DMS153 (cell line): ENCODE measurements at regions not wholly inside any gene's neighbourhood (a gene's known extent, or its start where the extent isn't known, plus 50 kb on each side); places are given as distances from the start of the nearest gene placed in this dataset.

Experiments used
- DNase-seq: peaks from one replicate; lab custom pipeline; 2025; lab: John Stamatoyannopoulos, UW

DNA sequence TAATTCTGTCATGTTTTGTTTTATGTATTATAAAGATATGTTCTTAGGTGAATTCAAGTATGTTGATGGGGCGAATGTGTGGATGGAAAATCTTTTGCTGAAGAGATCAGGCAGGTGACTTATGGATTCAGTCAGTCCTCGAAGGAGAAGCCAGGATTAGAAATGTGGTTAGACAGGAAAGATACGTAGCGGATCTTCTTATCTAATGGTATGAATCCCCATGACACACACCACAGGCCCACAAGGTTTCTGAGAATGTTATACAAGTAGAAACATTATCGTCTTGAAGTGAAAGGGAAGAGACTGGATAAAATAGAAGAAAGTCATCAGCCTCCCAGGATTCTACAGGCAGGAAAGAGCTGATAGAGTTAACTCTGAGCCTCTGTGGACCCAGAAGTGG, 69.0 kb upstream of the RFXAP start:
- DNase-seq: no peak

DNA sequence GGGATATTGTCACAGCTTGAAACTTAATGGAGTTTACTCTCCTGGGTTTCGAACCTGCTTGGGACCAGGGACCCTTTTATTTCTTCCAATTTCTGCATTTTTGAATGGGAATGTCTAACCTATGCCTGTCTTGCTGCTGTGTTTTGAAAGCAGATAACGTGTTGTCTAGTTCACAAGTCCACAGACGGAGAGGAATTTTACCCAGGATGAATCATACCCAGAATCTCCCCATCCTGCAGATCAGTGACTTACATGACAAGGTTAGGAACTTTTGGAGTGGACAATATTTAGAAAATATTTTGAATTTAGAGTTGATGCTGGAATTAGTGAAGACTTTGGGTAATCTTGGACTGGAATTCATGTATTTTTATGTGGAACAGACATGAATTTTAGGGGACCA, 68.6 kb upstream of the RFXAP start:
- DNase-seq: no peak

DNA sequence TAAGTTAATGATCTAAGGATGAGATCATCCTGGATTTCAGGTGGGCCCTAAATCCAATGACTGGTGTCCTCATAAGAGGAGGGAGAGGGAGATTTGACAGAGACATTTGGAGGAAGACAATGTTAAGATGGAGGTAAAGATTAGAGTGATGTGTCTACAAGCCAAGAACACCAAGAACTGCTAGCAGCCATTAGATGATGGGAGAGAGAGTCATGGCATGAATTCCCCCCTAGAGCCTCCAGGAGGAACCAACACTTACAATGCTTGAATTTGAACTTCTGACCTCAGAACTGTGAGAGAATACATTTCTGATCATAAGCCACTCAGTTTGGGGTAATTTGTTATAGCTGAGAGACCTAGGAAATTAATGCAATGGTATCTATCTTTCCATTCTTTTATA, 68.1 kb upstream of the RFXAP start:
- DNase-seq: no peak

DNA sequence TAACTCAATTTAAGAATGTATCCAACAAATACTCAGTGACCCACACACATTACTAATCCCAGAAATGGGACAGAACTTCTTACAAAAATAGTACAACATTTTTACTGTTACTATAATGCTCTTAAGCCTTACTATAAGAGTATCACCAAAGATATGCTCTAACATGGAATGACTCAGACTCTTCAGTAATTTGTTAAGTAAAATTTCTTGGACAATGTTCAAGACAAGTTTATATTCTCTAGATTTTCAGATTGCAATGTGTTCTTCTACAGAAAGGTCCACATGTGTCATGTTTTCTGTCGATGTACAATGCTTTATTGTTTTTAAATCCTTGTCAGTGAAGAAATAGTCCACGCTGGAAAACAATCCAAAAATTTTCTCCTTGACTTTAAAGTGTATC, 66.3 kb upstream of the RFXAP start:
- DNase-seq: no peak

DNA sequence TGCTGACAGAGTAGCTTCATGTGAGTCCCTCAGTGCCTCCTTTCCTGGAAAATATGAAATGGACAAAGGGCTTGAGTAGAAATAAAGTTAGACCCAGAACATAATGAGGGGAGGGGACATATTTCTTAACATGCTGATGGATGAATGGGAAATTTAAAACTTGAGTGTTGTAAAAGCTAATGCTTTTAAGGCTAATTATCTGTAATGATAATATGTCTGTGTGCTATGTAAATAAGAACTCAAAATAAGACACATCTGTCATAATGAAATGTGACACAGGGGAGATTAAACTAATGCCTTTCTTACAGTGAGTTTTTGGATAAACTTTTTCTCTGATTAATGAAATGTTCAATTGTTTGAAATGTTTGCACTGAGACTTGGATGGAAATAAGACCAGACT, 65.8 kb upstream of the RFXAP start:
- no peak for DNase-seq

DNA sequence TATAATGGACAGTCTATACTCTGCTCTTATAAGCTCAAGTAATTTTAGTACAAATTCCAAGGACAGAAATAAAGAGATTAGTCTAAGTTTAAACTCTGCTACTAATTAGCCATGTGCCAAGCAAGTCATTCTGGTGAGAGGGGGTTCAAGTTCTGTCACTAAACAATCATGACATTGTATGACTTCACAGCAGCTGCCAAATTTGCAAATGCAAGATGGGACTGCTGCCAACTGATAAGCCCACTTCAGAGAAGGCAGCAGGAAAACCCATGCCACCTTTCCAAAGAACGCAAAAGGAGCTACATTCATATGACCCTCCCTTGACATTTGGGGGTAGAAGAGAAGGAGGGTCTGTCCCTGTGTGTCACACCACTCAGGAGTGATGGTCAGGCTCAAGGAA, 60.7 kb upstream of the RFXAP start:
- DNase-seq: peak; percentile 75

DNA sequence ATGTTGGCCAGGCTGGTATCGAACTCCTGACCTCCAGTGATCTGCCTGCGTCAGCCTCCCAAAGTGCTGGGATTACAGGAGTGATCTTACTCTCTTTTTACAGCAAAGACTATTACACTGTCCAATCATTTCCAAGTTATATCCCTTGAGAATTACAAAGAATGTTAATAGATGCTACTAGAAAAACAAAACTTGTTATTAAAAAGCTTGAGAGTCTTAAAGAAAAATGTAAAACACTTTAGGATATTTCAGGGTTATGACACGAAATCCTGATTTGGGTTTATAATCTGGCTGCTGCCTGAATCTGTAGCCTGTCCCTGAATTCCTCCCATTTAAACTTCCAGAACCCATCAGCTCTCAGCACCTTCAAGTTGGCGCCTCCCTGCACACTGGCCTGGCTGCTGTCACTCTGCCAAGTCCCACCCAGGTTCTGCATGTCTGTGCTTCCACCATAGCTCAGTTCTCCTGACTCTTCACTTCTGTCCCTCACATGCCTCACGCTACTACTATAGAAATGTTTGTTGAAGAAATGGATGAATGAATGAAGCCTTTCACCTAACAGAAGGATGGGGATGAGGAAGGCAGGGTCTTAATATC, 55.8 kb upstream of the RFXAP start:
- DNase-seq: no peak

DNA sequence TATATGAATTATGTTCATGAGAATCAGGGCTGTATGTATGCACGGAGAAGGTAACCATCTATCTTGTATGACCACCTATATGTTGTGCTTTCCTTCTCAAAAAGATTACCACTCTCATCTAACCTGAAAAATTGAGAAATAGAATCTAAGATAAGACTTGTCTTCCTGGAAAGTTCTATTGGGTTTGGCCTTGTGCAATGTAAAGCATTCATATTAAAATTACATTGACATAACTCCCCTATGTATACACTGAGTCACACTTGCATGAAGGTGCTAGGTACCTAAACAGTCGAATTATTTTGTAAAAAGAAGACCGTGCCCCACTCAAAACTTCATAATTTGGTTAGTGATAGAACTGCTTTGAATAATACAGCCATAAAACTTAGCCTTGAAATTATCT, 54.5 kb upstream of the RFXAP start:
- DNase-seq: no peak

DNA sequence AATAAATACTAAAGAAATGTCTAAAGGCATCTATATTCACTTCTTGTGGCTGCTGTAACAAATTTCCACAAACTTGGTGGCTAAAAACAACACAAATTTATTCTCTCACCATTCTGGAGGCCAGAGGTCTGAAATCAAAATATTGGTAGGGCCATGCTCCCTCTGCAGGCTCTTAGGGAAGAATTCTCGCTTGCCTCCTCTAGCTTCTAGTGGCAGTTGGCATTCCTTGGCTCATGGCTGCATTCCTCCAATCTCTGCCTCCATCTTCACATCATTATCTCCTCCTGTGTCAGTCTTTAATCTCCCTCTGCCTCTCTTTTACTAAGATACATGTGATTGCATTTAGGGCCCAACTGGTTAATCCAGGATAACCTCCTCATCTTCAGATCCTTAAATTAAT, 54.1 kb upstream of the RFXAP start:
- no peak for DNase-seq

DNA sequence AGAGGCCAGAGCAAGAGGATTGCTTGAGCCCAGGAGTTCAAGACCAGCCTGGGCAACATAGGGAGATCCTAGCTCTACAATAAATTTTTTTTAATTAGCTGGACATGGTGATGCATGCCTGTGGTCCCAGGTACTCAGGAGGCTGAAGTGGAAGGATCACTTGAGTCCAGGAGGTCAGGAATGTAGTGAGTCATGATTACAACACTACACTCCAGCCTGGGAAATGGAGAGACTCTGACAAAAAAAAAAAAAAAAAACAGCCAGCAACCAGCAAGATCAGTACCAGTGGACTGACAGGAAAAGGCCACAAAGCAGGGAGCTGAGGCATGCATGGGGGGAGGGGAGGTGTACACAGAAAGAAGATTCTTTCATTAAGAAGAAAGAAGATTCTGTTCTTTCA, 52.7 kb upstream of the RFXAP start:
- no peak for DNase-seq

DNA sequence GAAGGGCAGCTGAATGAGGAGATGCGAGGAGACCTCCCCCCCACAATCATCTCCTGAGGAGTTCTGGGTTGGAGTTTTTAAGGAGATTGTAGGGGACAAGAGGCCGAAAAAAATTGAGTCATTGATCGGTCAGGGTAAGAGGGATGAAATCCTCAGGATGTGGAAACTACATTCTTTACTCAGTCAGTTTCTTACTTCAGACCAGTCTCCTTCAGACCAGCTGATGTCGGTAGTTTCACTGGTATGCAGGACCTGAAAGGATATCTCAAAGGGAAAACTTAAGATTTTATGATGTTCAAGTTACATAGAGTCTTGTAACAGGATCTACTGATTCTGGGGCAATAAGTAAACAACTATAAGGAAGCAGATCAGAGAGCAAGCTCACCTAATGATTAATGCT, 51.7 kb upstream of the RFXAP start:
- DNase-seq: no peak

DNA sequence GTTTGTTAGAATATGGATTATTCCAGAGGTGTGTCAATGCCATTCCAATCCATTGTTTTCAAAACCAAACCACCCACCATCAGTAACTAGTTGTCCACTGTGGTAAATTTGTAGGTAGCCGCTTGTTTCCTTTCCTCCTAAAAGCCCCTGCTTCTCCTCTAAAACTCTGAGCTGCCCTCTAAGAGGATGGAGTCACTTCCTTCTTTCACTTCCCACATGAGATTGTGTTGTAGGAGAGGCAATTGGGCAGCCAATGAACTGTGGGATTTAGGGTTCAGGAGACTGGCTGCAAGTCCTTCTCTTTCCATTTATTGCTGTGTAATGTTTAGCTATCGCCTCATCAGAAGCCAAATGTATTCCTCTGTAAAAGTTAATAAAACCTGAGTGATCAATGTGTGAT, 49.9 kb upstream of the RFXAP start:
- DNase-seq: no peak
